Adrenal gland (tissue), 9 donors: ENCODE measurements at regions not wholly inside any gene's neighbourhood (a gene's known extent, or its start where the extent isn't known, plus 50 kb on each side); places are given as distances from the start of the nearest gene placed in this dataset.

Experiments
- DNase-seq, 7 donors: peaks; one replicate each; pipeline ENCODE4 v3.0.0-alpha.2; 2019 to 2020
- H3K27ac ChIP-seq, 5 donors: fragments of 200-600 bp; sonication (generic) in 4 of 5; 1 replicate in 3 of 5; 2 replicates in 2 of 5; pipeline versions ENCODE4 v1.5.1 to v1.8.0; 2016 to 2020; ENCODE audit warnings: mild to moderate bottlenecking in 1 of 5
- H3K27me3 ChIP-seq: fragments of 200-600 bp; 2 replicates; pipeline ENCODE4 v1.8.0; 2021
- H3K36me3 ChIP-seq, 2 donors: fragments of 200-600 bp; replicated peaks in 1 of 2; 1 replicate in 1 of 2; 2 replicates in 1 of 2; pipeline versions ENCODE4 v1.5.1 to v1.8.0; 2018 to 2022
- H3K4me1 ChIP-seq, 2 donors: fragments of 200-600 bp; replicated peaks in 1 of 2; 1 replicate in 1 of 2; 2 replicates in 1 of 2; pipeline versions ENCODE4 v1.5.1 to v1.8.0; 2018 to 2021
- H3K4me3 ChIP-seq, 4 donors: fragments of 200-600 bp; sonication (generic) in 3 of 4; one replicate each; pipeline ENCODE4 v1.5.1; 2016 to 2018
- H3K9me3 ChIP-seq, 3 donors: fragments of 200-600 bp; sonication (generic) in 1 of 3; replicated peaks in 1 of 3; 1 replicate in 2 of 3; 2 replicates in 1 of 3; pipeline versions ENCODE4 v1.5.1 to v1.8.0; 2016 to 2021
- POLR2A ChIP-seq, 2 donors: fragments of 450-650 bp; IDR thresholded peaks; one replicate each; pipeline ENCODE4 v1.6.1; 2017; ENCODE audit warnings: antibody characterized with exemption in 2 of 2, mild to moderate bottlenecking in 2 of 2, moderate library complexity in 1 of 2
- WGBS, 4 donors: extraction: QIAGEN DNeasy Blood & Tissue Kit in 2 of 4; methylation state at CpG; one replicate each; pipeline versions ENCODE4 v1.1.5 to v1.1.7; 2013 to 2017; 5-methylcytosine and 5-hydroxymethylcytosine counted together
- intact Hi-C, 2 donors: fragments of 100-400 bp; cut with DNase I; formaldehyde crosslinking; loops; one replicate each; pipeline versions ENCODE4 v1.14.1 to v1.15.0; 2022 to 2023
- TF ChIP-seq, protein P1 (sequence below), 6 experiments: fragments of 450-650 bp in 4 of 6; fragments of 200-600 bp in 2 of 6; sonication (generic) in 1 of 6; IDR thresholded peaks; 1 replicate in 5 of 6; 2 replicates in 1 of 6; pipeline versions ENCODE4 v1.5.1 to v1.8.0; 2016 to 2021; ENCODE audit warnings: antibody characterized with exemption in 6 of 6, mild to moderate bottlenecking in 2 of 6, moderate library complexity in 1 of 6
- donor health status: healthy with polysubstance abuse.
- donor health status: Bipolar disorder and iron deficiency.
- donor health status: DM: yes; HTN: yes; CAD: no.
- donor health status: DM: no; HTN: no; CAD: no.
- donor health status: DM: no; HTN: no; CAD: no.

DNA sequence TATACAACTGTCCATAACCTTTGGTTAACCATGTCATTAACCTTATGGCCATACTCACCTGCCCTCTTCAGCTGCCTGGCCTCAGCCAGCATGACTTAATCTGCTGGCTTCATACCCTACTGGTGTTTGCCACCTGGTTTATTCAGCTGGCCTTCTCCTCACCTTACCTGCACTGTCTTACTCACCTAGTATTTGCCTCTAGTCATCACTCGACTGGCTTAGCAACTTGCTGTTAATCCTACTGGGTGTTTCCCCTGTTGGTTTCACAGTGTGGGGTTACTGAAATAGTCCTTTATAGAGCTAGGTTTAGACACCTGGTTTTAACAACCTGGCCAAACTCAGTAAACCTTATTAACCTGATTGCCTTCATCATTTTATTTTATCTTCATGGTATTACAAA lies 96.4 kb downstream of the IL12A start:
- Histone ChIP-seq H3K9me3 (no peaks in the 10 kb centered on the region), H3K27ac (no peak overlapping the region), H3K4me1 (no peaks in the 10 kb centered on the region), H3K4me3 (no peak overlapping the region), H3K27me3 (no peaks in the 10 kb centered on the region), H3K36me3 (no peaks in the 10 kb centered on the region)
- no peak for DNase-seq
- intact Hi-C loops = no loop called here
- TF ChIP-seq, protein P1, sequence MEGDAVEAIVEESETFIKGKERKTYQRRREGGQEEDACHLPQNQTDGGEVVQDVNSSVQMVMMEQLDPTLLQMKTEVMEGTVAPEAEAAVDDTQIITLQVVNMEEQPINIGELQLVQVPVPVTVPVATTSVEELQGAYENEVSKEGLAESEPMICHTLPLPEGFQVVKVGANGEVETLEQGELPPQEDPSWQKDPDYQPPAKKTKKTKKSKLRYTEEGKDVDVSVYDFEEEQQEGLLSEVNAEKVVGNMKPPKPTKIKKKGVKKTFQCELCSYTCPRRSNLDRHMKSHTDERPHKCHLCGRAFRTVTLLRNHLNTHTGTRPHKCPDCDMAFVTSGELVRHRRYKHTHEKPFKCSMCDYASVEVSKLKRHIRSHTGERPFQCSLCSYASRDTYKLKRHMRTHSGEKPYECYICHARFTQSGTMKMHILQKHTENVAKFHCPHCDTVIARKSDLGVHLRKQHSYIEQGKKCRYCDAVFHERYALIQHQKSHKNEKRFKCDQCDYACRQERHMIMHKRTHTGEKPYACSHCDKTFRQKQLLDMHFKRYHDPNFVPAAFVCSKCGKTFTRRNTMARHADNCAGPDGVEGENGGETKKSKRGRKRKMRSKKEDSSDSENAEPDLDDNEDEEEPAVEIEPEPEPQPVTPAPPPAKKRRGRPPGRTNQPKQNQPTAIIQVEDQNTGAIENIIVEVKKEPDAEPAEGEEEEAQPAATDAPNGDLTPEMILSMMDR (IDR thresholded peaks at IDR 0.05) = no peak
- no peak for TF ChIP-seq POLR2A (IDR thresholded peaks at IDR 0.05)
- 82 to 100% (median 89%) methylated on average over 1 of the region's 1 CpG for WGBS, 4 donors

DNA sequence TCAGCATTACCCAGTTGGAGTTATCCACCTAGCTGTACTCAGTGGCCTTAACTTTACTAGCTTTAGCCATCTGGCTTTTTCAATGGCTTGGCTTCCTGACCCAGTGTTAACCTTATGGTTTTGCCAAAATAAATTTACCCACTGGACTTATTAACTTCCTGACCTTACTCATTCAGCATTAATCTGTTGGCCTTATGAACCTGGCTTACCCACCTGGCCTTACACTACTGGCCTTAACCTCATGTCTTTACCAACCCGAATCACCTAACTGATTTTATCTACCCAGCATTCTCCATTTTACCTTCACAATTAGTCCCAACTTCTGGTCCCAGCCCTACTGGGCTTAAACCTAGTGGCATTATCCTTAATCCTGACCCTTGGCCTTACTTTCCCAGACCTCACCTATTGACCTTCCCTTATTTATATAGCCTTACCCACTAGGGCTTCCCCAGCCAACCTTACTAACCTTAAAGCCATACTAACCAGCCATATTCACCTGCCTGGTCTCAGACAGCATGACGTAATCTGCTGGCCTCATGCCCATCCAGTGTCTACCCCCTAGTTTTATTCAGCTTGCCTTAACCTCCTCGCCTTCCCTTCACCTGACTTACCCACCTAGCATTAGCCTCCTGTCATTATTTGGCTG lies 100.0 kb downstream of the IL12A start:
- intact Hi-C loops = no loop called here
- H3K9me3 ChIP-seq = no peaks in the 10 kb centered on the region
- TF ChIP-seq, protein P1 (IDR thresholded peaks at IDR 0.05) = no peak
- no peak for TF ChIP-seq POLR2A (IDR thresholded peaks at IDR 0.05)
- no peaks in the 10 kb centered on the region for H3K36me3 ChIP-seq
- 88 to 94% (median 93%) methylated on average over 3 of the region's 3 CpGs for WGBS, 4 donors
- no peak overlapping the region for H3K4me3 ChIP-seq
- DNase-seq = no peak
- H3K27me3 ChIP-seq = no peaks in the 10 kb centered on the region
- H3K27ac ChIP-seq = no peak overlapping the region
- H3K4me1 ChIP-seq = no peaks in the 10 kb centered on the region

DNA sequence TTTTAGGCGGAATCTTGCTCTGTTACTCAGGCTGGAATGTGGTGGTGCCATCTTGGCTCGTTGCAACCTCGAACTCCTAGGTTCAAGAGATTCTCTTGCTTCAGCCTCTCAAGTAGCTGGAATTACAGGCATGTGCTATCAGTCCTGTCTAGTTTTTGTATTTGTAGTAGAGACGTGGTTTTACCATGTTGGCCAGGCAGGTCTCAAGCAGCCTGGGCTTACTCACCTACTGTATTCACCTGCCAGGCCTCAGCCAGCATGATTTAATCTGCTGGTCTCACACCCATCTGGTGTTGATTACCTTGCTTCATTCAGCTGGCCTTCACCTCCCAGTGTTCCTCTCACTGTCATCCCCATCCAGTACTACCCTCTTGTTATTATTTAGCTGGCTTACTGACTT lies 102.0 kb downstream of the IL12A start:
- TF ChIP-seq, protein P1 (IDR thresholded peaks at IDR 0.05) = no peak
- TF ChIP-seq POLR2A (IDR thresholded peaks at IDR 0.05) = no peak
- Histone ChIP-seq H3K27ac (no peak overlapping the region), H3K36me3 (no peaks in the 10 kb centered on the region), H3K4me3 (no peak overlapping the region), H3K27me3 (no peaks in the 10 kb centered on the region), H3K9me3 (no peaks in the 10 kb centered on the region), H3K4me1 (no peaks in the 10 kb centered on the region)
- WGBS, 4 donors = 90 to 100% (median 95%) methylated on average over 4 of the region's 4 CpGs
- intact Hi-C loops = no loop called here
- DNase-seq = no peak

DNA sequence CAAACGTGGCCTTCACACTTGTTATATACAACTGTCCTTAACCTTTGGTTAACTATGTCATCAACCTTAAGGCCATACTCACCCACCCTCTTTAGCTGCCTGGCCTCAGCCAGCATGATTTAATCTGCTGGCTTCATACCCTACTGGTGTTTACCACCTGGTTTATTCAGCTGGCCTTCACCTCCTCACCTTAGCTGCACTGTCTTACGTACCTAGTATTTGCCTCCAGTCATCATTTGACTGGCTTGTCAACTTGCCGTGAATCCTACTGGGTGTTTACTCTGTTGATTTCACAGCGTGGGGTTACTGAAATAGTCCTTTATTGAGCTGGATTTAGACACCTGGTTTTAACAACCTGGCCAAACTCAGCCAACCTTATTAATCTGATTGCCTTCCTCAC lies 102.8 kb downstream of the IL12A start:
- intact Hi-C loops = no loop called here
- TF ChIP-seq, protein P1 (IDR thresholded peaks at IDR 0.05) = no peak
- TF ChIP-seq POLR2A (IDR thresholded peaks at IDR 0.05) = no peak
- DNase-seq = no peak
- no peaks in the 10 kb centered on the region for H3K4me1 ChIP-seq
- H3K27ac ChIP-seq = no peak overlapping the region
- H3K36me3 ChIP-seq = no peaks in the 10 kb centered on the region
- no peaks in the 10 kb centered on the region for H3K9me3 ChIP-seq
- no peaks in the 10 kb centered on the region for H3K27me3 ChIP-seq
- no peak overlapping the region for H3K4me3 ChIP-seq
- WGBS, 4 donors = 87 to 92% (median 90%) methylated on average over 4 of the region's 4 CpGs
